Activated CD4-positive, alpha-beta T cell treated with anti-CD3 and anti-CD28 coated beads, Interleukin-10, Interleukin-2, amounts not matched to agents 100 ng/mL and 50 ng/mL, durations not matched to agents 16 hours and 8 hours (primary cell): ENCODE measurements at regions not wholly inside any gene's neighbourhood (a gene's known extent, or its start where the extent isn't known, plus 50 kb on each side); places are given as distances from the start of the nearest gene placed in this dataset.
"Not testable (repeated sequence)": the region's sequence is repeated elsewhere in the genome, so short reads cannot be mapped to it uniquely, and the experiment has no call there.

Experiments used
- DNase-seq: peaks from one replicate; pipeline ENCODE4 v3.0.0-alpha.2; 2020

GRCh38 chr3:157618075-157618760, 115.0 kb upstream of the VEPH1 start:
- DNase-seq, result peak; percentile 57

GRCh38 chr3:157614896-157615295, 111.7 kb upstream of the VEPH1 start:
- no peak for DNase-seq

DNA sequence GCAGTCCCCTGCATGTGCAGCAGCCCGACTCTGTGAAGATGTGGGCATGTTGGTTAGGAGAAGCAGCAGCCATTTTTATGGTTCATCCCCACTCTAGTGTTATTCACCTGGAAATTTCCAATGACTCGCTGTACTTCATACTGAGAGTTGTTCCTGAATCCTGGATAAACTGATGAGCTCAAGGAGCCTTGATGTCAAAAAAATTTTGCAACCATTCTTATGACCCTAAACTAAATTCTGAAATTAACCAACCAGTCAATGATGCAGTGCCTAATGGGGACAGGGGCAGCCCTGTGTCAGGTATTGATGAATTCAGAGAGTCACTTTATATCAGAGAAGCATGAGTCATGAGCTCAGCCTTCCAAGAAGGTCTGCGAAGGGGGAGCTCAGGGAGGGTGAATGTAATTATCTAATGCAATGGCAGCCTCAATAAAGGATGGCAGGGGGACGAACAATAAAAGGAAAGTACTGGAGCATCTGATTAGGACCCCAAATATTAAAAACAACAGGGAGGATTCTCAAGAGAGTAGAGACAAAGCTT, 108.4 kb upstream of the VEPH1 start:
- DNase-seq, result no peak

DNA sequence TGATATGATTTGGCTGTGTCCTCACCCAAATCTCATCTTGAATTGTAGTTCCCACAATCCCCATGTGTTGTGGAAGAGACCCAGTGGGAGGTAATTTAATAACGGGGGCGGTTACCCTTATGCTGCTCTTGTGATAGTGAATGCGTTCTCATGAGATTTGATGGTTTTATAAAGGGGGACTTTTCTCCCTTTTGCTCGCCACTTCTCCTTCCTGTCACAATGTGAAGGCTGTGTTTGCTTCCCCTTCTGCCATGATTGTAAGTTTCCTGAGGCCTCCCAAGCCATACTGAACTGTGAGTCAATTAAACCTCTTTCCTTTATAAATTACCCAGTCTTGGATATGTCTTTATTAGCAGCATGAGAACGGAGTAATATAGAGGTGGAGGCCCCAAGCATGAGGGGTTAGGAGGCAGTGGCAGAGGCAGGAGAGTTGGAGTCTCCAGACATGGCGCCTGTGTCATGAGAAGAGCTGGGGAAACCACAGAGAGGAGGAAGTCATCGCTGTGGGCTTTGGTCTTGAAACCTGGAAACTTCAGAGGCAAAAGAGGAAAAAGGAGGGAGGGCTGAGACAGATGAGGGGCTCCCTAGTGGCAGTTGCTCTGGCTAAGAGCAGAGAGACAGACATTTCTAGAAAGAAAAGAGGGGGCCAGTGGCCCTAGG, 107.8 kb upstream of the VEPH1 start:
- DNase-seq, result no peak

GRCh38 chr3:157607826-157608405, 104.7 kb upstream of the VEPH1 start:
- DNase-seq, result no peak

DNA sequence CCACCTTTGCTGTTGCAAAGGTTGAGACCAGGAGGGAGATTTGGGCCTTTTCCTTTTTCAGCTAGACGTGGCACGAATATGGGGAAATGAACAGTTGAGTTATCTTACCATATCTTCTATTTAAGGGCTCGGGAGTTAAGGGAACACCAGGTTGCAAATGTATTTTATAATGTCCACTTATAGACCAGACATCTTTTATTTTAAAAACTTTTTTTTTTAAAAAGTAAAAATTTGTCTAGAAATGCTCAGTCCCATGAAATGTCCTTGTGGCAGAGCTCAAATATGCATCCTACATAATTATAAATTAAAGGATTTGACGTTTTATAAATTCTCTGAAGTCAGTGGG, 103.6 kb upstream of the VEPH1 start:
- DNase-seq, result no peak

- DNase-seq, result peak; percentile 70
These were observed 103.0 kb upstream of the VEPH1 start for GRCh38 chr3:157606011-157606851.

DNA sequence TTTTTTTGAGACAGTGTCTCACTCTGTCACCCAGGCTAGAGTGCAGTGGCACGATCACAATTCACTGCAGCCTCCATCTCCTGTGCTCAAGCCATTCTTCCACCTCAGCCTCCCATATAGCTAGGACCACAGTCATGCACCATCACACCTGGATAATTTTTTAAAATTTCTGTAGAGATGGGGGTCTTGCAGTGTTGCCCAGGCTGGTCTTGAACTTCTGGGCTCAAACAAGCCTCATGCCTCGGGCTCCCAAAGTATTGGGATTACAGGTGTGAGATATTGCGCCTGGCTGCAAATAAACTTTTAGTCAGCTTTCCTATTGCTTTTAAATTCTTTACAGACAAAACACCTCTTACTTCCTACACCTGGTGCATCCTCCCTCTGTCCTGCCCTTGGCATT, 102.1 kb upstream of the VEPH1 start:
- no peak for DNase-seq

GRCh38 chr3:157602424-157602823, 99.2 kb upstream of the VEPH1 start:
- DNase-seq, result no peak

- DNase-seq, result no peak
These were observed 92.0 kb upstream of the VEPH1 start for GRCh38 chr3:157595259-157595658.

- no peak for DNase-seq
These were observed 91.2 kb upstream of the VEPH1 start for GRCh38 chr3:157594413-157594812.

DNA sequence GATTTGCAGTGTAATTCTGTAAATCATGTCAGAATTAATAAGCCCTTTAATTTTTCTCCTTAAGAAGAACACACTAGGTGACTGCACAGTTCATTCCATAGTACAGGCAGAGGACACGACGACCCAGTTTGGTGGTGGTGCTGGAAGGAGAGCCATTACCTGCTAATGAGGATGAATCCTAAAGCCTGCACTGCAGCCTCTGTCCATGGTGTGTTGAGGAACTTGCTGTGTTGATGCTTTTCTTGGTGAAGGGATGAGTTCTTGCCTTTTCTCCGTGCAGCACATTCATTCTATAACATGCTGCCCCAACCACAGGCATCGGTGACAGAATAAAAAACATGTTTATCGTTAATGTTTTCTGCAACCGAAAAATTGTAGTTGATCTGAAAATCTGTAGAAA, 89.6 kb upstream of the VEPH1 start:
- DNase-seq, result no peak

- DNase-seq, result no peak
These were observed 87.1 kb upstream of the VEPH1 start for GRCh38 chr3:157590273-157590672.

DNA sequence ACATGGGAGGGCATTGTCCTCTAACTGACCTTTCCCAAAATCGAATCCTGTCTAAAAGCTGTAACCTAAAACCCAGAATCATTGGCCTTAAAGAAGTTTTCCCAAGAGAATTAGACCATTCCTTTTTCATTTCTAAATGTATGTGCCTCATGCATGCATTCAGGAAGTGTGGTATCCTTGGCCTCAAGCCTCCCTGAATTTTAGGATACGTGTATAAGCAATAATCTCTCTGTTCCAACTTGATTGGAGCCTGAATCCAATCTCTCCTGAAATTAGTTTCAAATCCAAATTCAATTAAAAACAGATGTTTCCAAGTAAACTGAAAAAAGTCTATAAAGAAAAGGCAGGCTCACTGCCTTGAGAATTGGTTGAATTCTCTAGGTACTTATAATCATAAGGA, 86.0 kb upstream of the VEPH1 start:
- DNase-seq, result no peak

DNA sequence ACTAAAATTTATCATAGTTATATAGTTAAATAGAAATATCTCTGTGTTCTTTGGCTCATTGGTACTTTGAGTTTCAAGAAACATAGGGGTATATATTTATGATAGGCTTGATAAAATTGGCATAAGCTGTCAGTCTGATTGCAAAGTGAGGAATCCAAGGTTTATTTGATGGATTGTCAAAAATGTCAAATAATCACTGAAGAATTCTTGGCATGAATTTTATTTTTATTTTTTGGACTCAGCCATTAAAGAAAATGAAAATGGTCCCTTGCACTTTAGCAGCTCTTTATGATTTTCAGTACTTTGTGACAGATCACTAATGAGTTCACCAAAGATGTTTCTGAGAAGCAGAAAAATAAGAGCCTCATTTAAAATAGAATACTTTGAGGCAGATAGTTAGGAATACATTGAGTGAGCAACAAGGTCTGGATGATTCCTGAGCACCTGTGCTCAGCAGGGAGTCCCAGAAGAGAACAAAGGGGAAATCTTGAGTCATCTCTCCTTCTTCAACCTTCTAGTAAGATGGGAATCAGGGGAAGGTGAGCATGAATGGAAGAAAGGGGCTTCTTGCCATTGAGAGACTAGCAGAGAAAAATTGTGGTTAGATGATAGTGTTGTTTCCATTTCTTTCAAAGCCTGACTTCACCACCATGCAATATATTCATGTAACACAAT, 85.3 kb upstream of the VEPH1 start:
- DNase-seq, result no peak

DNA sequence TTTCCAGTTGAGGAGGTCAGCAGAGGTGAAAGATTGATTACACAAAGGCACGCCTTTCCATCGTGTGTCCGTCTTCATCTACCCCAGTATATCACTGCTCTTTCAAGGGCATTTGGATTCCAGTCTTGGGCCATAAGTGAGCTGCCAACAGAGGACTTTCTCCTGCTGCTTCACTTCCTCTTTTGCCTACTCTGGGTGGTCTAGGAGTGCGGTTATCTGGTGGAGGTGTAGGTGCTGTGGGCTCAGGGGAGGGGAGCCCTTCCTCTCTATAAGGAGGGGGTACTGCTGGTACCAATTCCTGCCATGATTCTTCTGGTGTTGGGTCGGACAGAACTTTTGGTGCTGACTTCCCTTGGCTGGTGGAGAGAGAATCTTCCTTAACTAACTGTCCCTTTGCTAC, 83.1 kb upstream of the VEPH1 start:
- no peak for DNase-seq

DNA sequence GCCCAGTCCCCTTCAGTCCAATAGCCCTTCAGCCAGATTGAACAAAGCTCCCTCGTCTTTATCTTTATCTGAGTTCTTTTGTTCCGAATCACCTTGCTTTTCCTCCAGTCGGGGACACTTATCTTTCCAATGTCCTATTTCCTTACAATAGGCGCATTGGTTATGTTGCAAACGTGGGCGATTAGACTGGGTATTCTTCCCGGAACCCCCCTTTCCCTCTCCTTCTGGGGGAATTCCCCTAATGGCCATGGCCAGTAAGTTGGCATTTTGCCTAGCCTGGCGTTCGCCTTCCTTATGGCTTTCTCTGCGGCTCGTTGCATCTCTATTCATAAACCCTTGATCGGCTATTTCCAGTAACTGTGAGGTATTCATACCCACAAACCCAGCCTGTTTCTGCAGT, 82.2 kb upstream of the VEPH1 start:
- DNase-seq, result no peak

GRCh38 chr3:157582637-157582973, 79.4 kb upstream of the VEPH1 start:
- no peak for DNase-seq

GRCh38 chr3:157581956-157582636, 78.9 kb upstream of the VEPH1 start:
- not testable (repeated sequence) for DNase-seq

DNA sequence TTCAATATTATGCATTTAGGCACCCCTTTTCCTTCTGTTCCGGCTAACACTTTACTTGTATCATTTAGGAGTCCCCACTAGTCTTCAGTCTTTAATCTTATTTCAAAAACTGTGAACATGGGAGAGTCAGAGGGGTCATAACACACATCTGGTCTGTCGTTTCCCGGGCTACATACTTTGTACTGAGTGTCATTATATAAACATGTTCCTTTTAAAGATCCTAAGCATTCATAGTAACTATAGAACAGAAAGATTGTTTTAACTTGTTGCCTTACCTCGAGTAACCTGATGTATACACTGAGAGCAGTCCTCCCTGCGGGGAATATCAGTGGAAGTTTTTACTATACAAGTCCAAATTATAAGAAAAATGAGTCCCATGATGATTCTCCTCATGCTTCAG, 78.2 kb upstream of the VEPH1 start:
- DNase-seq, result no peak

DNA sequence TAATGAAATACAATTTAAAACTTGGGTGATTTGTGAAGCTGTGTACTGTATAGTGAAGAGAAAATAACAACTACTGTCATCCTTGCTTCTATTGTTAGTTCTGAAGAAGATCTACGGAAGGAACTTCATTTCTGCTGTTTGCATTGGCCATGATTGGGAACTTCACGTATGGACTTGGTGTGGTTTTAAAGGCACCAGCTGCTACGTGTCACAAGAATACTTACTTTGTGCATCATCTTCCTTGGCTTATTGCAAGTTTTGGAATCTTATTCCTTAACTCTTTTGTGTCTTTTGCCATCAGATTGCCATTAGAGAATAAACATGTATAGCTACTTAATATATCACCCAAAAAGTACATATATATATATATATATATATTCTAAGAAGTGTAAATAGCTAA, 75.0 kb upstream of the VEPH1 start:
- no peak for DNase-seq

- DNase-seq, result no peak
These were observed 71.3 kb upstream of the VEPH1 start for GRCh38 chr3:157574531-157574930.
